HG02759 (cell line): ENCODE measurements at regions not wholly inside any gene's neighbourhood (a gene's known extent, or its start where the extent isn't known, plus 50 kb on each side); places are given as distances from the start of the nearest gene placed in this dataset.

Experiments used
- ATAC-seq: cut with Tn5 transposase; IDR thresholded peaks from one replicate; pipeline ENCODE4 v1.9.1; 2021; ENCODE audit warnings: mild to moderate bottlenecking, moderate library complexity; ENCODE audit not compliant: unreplicated experiment

DNA sequence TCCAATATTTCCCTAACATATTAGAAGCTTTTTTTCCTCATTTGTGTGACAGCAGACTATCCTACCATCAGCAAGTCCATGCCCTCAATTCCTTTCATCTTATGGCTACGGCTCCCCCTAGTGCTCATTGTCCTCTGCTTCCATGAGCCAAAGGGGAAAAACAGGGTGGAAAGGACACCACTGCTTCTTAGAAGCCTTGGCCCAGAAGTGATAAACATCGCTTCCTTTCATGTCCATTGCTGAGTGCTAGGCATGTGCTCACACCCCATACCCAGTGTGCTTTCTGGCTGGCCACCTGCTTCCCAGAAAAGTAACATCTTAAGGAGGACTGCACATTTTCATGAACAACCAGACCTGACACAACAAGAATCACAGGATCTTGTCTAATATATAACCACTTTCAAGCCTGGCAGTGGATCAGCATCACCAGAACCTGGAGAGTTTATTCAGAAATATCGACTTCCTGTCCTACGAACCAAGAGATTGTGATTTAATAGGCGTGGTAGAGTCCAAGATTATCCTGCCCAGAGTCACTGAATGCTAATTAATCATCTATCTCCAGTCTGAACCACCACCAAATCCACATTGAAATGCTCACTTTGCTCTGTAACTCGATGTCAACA lies 650.5 kb upstream of the SORCS1 start:
- ATAC-seq: peak; percentile 78

DNA sequence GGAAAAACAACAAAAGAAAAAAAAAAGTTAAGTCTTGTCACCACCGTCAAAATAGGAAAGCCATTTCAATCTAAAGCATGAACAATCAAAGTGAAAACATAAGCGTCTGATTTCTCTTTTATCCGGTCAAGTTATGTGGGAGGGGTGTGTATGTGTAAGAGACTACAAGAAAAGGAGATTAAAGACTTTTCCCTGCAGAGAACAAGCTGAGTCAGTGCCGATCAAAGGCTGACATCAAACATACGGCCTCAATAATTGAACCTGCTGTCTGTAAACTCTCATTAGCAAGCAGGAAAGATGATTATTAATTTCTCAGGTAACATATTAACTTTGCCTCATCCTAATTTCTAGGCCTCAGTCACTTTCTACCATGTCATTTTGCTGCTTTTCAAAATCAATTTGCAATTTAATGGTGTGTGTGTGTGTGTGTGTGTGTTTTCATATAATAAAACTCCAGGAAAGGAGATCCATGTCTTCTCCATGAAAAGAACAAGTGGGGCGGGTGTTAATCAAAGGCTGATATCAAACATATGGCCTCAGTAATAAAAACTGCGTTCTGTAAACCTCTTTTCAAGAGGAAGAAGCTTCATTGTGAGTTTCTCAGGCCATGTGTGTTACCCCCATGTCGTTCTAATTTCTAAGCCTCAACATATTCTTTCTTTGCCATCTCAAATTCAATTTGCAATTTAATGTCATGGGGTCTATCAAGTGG lies 649.1 kb upstream of the SORCS1 start:
- ATAC-seq: no peak

DNA sequence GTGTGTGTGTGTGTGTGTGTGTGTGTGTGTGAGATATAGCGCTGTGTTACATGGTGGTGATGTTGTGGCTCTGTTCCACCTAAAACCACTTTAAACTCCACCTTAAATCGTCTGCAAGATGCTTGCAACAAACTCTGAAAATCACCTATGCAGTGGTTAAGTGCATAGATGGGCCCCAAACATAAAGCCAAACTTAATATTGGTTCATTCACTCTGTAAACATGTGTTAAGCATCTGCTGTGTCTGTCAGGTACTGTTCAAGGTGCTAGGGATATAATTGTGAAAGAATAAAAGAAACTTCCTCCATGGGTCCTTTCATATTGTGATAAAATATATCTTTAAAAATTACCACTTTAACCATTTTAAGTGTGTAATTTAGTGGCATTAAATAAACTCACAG lies 645.4 kb upstream of the SORCS1 start:
- ATAC-seq: no peak

DNA sequence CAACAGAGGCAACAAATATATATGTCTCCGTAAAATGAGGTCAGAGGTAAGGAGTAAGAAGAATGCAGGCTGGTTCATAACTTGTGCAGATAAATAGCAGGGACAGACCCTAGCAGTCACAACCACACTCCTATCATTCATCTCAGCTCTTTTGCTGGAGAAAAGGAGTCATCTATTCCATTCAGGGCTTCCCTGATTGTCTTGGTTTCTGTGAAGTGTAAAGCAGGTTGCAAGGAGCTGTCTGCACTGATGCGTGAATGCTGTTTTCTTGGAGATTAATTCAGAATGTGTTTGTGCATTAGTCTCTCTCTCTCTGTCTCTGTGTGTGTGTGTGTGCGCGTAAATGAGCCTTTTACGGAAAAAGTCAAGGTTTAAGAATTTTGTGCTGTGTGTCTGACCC lies 643.3 kb upstream of the SORCS1 start:
- no peak for ATAC-seq

DNA sequence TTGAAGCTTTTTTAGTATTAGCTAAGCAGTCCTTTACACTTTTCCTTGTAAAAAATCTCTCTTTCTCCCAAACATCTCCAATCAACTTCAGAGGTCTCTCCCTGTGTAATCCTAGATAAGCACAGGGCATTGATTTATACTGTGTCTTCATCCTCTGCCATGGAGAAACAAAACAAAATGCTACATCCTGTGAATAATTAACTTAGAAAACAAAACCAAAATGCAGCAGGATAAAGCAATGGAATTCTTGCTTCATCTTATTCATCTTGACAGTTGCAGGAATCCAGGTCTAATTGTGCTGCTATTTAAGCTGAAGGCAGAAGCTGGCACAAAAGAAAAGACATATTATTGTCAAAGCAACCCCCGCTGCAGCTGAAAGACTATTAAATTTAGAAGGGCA lies 641.5 kb upstream of the SORCS1 start:
- no peak for ATAC-seq

DNA sequence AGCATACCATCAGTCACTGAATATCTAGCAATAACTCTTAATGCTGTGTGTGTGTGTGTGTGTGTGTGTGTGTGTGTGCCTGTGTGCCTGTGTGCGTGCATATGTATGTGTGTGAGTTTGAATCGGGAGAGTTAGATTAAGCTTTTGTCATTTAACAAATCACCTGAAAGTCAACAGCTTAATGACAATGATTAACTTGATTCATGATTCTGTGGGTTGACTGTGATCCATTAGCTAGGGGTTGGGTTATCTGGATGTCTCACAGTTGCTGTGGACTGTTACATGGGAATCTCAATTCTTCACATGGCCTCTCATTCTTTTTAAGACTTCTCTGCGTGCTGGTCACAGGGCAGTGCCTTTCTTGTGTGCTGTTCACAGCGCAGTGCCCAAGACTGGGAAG lies 639.0 kb upstream of the SORCS1 start:
- no peak for ATAC-seq

DNA sequence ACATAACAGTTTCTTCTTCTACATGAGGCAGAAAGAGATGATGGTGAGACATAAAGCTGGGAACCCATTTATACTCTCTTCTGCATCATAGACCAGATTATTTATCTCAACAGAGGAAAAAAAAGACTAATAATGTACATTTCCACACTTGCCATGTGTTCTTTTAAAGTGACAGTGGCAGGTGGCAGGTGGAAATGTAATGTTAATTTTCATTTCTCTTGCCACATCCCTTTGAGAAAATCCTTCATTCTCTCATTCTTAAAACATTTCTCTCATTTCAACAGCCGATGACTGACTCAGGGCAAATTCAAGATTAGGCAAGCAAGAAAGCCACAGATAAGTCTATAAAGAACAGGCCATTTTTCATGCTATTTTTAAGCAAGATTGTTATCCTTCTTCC lies 635.6 kb upstream of the SORCS1 start:
- no peak for ATAC-seq

DNA sequence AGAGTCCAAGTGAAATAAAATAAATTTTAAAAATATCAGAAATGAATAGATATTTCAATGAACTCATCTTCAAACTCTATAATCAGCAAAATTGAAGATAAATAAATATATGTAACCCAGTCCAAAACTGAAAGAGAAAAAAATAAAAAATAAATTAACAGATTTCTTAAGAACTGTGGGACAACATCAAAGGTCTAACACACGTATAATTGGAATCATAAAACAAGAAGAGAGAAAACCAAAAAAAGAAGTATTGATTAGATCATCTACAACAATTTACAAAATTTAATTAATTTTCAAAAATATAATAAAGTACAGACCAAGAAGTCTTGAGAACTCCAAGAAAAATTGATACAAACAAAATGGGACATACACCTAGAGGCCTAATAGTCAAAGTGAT lies 625.8 kb upstream of the SORCS1 start:
- ATAC-seq: no peak

DNA sequence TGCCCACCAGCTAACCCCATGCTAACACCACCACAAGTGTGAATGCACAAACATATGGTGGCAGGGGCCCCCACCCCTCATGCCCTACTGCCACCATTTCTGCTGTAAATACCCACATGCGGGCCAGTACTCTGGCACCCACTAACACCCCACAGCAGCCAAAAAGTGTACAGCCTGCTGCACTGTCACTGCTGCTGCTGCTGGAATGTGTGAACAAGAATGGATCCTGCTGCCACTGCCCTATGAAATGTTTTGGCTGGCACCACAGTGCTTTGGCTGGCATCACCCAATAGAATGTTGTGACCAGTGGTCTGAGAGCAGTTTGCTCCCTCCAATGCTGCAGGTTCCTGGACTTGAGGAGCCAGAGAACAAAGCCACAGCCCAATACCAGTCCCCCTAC lies 606.6 kb upstream of the SORCS1 start:
- no peak for ATAC-seq

DNA sequence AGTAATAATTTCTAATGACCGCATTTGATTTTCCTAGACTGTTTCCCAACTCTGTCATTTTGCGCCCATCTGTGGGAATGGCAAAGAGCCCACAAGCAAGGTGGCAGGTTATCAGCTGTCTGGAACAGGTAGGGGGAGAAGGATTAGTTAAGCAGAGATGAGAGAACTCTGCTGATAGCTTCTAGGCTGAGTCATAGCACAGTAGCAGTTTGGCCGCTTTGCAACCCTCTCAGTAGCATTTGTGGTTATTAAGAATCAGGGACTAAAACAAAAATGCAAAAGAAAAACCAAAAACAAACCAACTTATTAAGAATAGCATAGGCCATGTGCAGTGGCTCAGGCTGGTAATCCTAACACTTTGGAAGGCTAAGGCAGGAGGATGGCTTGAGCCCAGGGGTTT lies 602.7 kb upstream of the SORCS1 start:
- ATAC-seq: no peak

DNA sequence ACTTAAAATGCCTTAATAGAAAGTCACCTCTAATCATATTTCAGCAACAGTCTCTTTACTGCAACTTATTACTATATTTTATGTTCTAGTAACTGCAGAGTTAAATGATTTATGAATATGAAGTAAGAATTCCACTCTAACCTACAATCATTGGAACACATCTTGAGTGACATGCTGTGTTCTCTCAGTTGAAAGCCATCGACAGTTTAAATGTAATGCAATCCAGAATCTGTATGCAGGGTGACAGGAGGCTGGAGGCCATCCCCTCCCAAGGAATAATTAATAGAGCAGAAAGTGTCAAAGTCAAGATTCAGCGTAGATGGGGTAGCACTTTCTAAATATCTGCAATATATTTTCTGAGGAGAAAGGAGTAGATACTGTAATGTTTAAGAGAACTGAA lies 590.3 kb upstream of the SORCS1 start:
- ATAC-seq: no peak

DNA sequence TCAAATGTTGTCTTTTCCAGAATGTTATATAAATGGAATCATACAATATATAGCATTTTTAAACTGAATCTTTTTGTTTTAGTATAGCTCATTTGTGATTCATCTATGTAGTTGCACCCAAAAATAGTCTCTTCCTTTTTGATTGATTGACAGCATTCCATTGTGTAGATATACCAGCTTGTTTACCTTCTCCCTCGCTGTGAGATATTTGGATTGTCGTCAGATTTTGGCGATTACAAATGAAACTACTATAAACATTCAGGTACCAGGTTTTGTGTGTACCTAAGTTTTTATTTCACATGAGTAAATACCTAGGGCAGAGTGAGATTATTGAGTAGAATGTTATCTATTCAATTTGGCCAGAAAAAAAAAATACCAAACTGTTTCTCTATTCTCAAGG lies 584.7 kb upstream of the SORCS1 start:
- no peak for ATAC-seq

DNA sequence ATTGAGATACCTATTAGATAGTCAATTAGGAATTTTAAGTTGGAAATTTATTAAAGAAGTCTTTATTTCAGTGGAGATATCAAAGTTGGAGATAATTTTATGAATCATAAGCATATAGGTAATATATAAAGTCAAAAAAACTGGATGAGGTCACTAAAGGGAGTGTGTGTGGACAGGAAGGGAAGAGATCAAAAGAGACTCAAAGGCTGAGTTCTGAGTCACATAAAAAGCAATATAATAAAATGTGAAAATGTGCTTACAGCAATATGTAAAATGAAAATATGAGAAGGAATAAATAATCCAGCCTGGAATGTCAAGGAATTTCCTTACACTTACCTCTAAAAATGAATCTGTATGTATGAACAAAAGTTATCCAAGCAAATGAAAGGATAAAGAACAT lies 583.3 kb upstream of the SORCS1 start:
- no peak for ATAC-seq

DNA sequence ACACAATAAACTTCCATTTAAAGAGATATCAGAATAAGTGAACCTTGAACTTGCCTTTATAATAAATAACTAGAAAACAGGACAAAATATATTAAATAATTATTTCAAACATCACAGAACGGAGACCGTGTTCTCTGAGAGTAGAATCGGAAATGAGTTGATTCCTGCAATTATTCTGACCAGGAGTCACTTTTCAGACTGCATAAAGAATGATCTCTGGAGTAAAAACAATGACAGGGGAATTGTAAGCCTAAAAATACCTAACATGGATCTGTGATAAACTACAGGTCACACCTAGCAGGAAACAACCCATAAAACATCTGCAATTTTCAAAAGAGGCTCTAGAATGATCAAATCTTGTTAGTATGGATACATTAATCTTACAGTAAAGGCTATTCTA lies 577.5 kb upstream of the SORCS1 start:
- ATAC-seq: no peak

DNA sequence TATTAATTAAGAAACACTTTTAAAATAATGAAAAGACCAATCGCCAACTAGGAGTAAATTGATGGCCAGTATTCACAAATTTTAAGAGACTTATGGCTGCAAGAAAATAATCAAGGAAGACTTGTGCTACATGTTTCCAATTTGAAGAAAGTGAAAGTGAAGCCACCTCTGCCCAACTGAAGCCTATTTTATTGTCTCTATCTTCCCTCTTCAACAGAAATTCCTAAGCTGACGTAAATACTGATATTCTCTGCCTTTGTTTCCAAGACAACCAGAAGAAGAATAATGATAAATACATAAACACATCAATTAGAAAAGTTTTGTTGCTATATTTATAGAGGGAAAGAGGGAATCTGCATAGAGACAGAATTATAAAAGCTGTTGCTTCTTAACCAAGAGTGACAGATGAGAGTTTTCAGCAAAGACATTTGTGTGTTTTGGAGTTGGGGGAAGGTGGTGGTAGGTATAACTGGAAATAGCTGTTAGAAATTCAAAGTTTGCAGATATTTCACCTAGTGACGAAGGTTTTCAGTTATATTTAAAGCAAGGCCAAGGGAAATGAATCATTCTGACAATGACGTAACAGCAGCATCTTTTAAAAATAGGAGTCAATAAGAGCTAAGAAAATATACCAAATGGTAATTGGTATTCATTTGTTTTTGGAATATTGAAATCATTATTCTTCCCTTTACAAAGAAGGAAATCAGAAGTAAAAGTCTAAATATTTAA lies 576.6 kb upstream of the SORCS1 start:
- no peak for ATAC-seq

DNA sequence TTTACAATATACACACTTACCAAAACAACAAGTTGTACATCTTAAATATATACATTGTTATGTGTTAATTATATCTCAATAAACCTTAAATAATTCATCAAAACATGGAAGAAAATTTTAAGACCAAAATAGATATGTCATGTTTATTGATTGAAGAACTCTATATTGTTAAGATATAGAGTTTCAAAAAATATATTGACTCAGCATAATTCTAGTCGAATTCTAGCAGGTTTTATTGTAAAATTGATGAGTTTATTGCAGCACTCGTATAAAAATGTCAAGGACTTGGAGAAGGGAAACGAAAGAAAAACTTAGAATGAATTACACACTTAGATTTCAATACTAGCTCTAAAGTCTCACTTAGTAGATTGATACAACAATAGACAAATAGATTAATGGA lies 575.4 kb upstream of the SORCS1 start:
- no peak for ATAC-seq

DNA sequence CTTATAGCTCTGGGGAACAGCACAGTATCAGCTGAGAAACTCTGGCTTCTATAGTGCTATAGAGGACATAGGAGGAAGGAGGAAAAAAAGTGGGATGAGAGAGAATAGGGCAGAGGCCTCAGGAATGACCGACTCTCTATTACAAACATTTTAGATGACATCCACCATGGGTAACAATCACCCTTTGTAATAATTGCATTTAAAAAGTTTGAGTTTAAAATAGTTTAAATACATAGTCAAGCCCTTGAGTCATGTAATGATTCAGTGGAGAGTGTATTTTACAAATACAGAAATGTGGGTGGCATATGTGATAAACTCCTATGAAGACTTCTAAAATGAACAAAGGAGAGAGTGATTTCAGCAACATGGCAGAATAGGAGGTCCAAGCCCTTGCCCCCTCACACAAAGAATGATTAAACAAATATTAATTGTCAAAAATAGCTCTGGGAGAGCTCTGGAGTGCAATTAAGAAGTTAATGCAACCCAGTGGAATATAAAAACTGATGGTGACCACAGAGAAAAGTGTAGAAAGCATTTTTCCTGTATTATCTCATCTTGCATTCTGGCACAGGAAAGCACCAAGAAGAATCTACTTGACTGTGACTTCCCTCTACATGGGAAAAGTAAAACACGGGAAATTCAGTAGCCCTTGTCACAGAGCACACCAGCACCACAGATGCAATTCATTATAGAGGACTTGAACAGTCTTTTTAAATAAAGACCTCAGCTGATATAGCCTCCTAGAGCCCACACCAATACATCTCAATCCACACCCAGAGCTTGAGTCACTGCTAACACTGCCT lies 569.0 kb upstream of the SORCS1 start:
- ATAC-seq: no peak

DNA sequence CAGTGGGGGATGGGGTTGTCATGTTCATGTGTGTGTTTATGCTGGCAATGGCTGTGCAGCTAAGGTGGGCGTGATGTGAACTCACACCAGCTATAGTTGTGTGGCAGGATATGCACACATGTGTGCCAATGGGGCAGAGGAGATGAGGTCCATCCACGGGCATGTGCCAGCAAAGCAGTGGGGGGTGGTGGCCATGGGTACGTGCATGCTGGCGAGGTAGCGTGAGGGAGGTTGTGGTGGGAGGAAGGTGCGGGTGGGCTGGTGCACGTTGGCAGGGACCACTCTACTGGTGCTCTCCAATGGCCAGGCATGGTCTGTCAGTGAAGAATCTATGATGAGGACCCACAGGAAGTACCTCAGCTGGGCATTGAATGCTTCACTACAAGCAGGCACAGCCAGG lies 567.5 kb upstream of the SORCS1 start:
- ATAC-seq: no peak

DNA sequence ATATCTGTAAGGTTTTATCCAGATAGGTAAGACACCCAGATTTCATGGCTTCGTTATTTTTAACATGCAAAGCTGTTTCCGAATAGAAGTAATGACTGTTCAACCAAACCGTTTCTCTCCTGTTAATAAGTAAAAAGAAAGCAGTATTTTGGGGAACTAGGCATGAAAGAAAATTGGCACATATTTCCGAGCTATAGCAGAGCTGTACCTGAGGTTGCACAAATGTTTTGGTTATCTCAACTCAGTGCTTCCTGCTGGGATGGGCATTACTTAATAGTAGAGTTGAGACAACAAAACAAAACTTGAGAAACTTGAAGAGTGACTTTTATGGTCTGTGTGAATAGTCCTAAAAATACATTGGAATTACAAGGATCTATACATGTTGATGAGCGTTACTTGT lies 564.3 kb upstream of the SORCS1 start:
- ATAC-seq: no peak

DNA sequence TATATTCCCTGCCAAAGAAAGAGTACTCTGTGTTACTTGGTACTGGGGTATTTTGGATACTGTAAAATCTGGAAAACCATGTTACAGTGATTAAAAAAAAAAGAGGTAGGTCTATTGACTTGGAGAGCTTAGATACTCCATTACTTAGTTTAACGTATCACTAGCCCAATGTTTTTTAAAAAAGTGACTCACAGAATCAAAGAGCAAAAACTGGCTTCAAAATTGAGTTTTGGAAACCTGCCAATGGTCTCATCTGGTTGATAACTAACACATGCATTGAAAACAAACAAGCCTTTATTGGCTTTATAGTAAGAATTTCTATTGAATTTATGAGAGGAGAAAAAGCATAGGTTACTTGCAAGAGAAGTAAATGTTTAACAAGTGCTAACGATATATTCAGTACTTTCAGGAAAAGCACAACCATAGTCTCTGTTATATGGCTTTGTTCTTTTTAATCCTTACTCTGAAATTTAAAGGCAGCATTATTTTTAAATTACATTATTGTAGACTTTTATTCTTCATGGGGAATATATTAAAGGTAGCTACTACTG lies 563.3 kb upstream of the SORCS1 start:
- no peak for ATAC-seq

DNA sequence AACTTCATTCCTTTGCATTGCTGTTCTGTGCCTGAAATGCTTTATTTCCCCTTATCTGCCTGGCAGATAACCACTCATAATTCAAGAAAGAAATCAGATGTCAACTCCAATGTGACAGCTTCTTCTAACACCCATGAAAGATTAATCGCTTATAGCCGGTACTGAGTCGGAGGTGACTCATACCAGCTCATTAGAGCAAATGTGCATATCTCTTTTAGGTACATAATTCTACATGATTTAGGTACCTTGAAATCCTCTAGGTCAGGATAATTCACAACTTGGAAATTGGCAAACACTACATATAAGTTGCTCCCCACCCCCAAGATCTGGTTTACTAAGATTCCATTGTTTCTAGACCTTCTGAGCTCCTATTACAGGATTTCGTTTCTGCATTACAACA lies 554.4 kb upstream of the SORCS1 start:
- no peak for ATAC-seq
